SH-SY5Y (cell line): ENCODE measurements at regions not wholly inside any gene's neighbourhood (a gene's known extent, or its start where the extent isn't known, plus 50 kb on each side); places are given as distances from the start of the nearest gene placed in this dataset.

Experiments used
- GATA2 ChIP-seq: IDR thresholded peaks from 2 replicates; pipeline ENCODE4 v1.6.1; 2011; ENCODE audit warnings: mild to moderate bottlenecking, low read depth, low read length
- GATA3 ChIP-seq: IDR thresholded peaks from 2 replicates; pipeline ENCODE4 v1.6.1; 2011; ENCODE audit warnings: low read depth, mild to moderate bottlenecking, low read length, moderate library complexity

- TF ChIP-seq GATA3, result no peak
- TF ChIP-seq GATA2, result no peak
Measured at GRCh38 chr3:146658841-146659240, 53.7 kb upstream of the PLSCR5 start.
